CD4-positive, alpha-beta T cell (primary cell): ENCODE measurements at regions not wholly inside any gene's neighbourhood (a gene's known extent, or its start where the extent isn't known, plus 50 kb on each side); places are given as distances from the start of the nearest gene placed in this dataset.

ENCODE experiments used
- ATAC-seq: fragments of 200-7000 bp; cut with Tn5 transposase; one replicate; pipeline ENCODE4 v1.10.0; 2022; ENCODE audit warnings: mild to moderate bottlenecking; ENCODE audit not compliant: poor library complexity
- CTCF ChIA-PET: fragments of 350-600 bp; sonication (Branson Sonifier 250); formaldehyde crosslinking; loops from one replicate; lab custom pipeline; 2021; ENCODE audit warnings: antibody characterized with exemption, inconsistent platforms; lab: Charles Lee
- POLR2A ChIA-PET: fragments of 350-600 bp; sonication (Branson Sonifier 250); formaldehyde crosslinking; loops from one replicate; lab custom pipeline; 2021; ENCODE audit warnings: antibody characterized with exemption, inconsistent platforms; lab: Charles Lee
- DNase-seq, 14 experiments: peaks; one replicate each; pipeline ENCODE4 v3.0.0-alpha.2; 2013 to 2020; ENCODE audit warnings: mixed read lengths in 2 of 14
- H3K27ac ChIP-seq, 2 donors: one replicate each; pipeline versions ENCODE4 v1.5.1 to v1.7.0; 2013; ENCODE audit warnings: low read length in 2 of 2, low read depth in 1 of 2, mild to moderate bottlenecking in 1 of 2
- H3K27me3 ChIP-seq, 2 experiments: 1 replicate in 1 of 2; 2 replicates in 1 of 2; pipeline versions ENCODE4 v1.6.1 to v1.7.0; 2013; ENCODE audit warnings: low read length in 2 of 2, control low read depth in 1 of 2, mild to moderate bottlenecking in 1 of 2, moderate library complexity in 1 of 2; ENCODE audit not compliant: insufficient read depth in 2 of 2, control insufficient read depth in 1 of 2
- H3K36me3 ChIP-seq: one replicate; pipeline ENCODE4 v1.6.1; 2013; ENCODE audit warnings: low read length, control low read depth; ENCODE audit not compliant: insufficient read depth
- H3K4me1 ChIP-seq: one replicate; pipeline ENCODE4 v1.6.1; 2013; ENCODE audit warnings: low read length, control low read depth; ENCODE audit not compliant: insufficient read depth
- H3K4me3 ChIP-seq: one replicate; pipeline ENCODE4 v1.5.1; 2013; ENCODE audit warnings: mild to moderate bottlenecking, low read length, moderate library complexity
- H3K9me3 ChIP-seq, 2 experiments: 1 replicate in 1 of 2; 2 replicates in 1 of 2; pipeline versions ENCODE4 v1.6.1 to v1.7.0; 2013; ENCODE audit warnings: low read length in 2 of 2, mild to moderate bottlenecking in 2 of 2, control low read depth in 1 of 2, moderate library complexity in 1 of 2; ENCODE audit not compliant: control insufficient read depth in 1 of 2, insufficient read depth in 1 of 2
- H3K27ac Mint-ChIP-seq: one replicate; pipeline ENCODE4 v1.8.0; 2020; ENCODE audit warnings: mixed read lengths
- H3K27me3 Mint-ChIP-seq: one replicate; pipeline ENCODE4 v1.8.0; 2021; ENCODE audit warnings: mixed read lengths
- H3K36me3 Mint-ChIP-seq: one replicate; pipeline ENCODE4 v1.8.0; 2021; ENCODE audit warnings: low read depth, mixed read lengths
- H3K4me1 Mint-ChIP-seq: one replicate; pipeline ENCODE4 v1.8.0; 2021; ENCODE audit warnings: low read depth, mixed read lengths
- H3K4me3 Mint-ChIP-seq: one replicate; pipeline ENCODE4 v1.8.0; 2020; ENCODE audit warnings: mild to moderate bottlenecking, mixed read lengths
- H3K9me3 Mint-ChIP-seq: one replicate; pipeline ENCODE4 v1.8.0; 2020; ENCODE audit warnings: mixed read lengths
- intact Hi-C, 2 experiments: fragments of 100-400 bp; cut with DNase I in 1 of 2; cut with micrococcal nuclease in 1 of 2; formaldehyde crosslinking; loops; one replicate each; pipeline versions ENCODE4 v1.15.1 to v1.9.0; 2023 to 2025; cut with DNase I, micrococcal nuclease
- TF ChIP-seq, protein P1 (sequence below): fragments of 200-600 bp; IDR thresholded peaks from one replicate; pipeline ENCODE4 v1.8.0; 2022; ENCODE audit warnings: antibody characterized with exemption, mild to moderate bottlenecking

- no peak overlapping the region for H3K27ac Mint-ChIP-seq
- no peak for DNase-seq
- H3K4me1 ChIP-seq = no peaks in the 10 kb centered on the region
- no peaks in the 10 kb centered on the region for H3K36me3 ChIP-seq
- ATAC-seq = no peak
- no peaks in the 10 kb centered on the region for H3K27me3 ChIP-seq
- H3K27me3 Mint-ChIP-seq = no peaks in the 10 kb centered on the region
- POLR2A ChIA-PET = no interaction called here
- H3K9me3 ChIP-seq = no peaks in the 10 kb centered on the region
- intact Hi-C loops = no loop called here
- H3K9me3 Mint-ChIP-seq = no peaks in the 10 kb centered on the region
- TF ChIP-seq, protein P1, sequence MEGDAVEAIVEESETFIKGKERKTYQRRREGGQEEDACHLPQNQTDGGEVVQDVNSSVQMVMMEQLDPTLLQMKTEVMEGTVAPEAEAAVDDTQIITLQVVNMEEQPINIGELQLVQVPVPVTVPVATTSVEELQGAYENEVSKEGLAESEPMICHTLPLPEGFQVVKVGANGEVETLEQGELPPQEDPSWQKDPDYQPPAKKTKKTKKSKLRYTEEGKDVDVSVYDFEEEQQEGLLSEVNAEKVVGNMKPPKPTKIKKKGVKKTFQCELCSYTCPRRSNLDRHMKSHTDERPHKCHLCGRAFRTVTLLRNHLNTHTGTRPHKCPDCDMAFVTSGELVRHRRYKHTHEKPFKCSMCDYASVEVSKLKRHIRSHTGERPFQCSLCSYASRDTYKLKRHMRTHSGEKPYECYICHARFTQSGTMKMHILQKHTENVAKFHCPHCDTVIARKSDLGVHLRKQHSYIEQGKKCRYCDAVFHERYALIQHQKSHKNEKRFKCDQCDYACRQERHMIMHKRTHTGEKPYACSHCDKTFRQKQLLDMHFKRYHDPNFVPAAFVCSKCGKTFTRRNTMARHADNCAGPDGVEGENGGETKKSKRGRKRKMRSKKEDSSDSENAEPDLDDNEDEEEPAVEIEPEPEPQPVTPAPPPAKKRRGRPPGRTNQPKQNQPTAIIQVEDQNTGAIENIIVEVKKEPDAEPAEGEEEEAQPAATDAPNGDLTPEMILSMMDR = no peak
- H3K4me1 Mint-ChIP-seq = no peaks in the 10 kb centered on the region
- CTCF ChIA-PET = no interaction called here
- H3K27ac ChIP-seq = no peak overlapping the region
- H3K4me3 ChIP-seq = no peak overlapping the region
- no peak overlapping the region for H3K4me3 Mint-ChIP-seq
- H3K36me3 Mint-ChIP-seq = no peaks in the 10 kb centered on the region
These were observed 177.5 kb downstream of the OXSM start for GRCh38 chr3:25967385-25967784.

- Histone ChIP-seq H3K27me3 (no peaks in the 10 kb centered on the region), H3K36me3 (no peaks in the 10 kb centered on the region), H3K27ac (no peak overlapping the region), H3K4me1 (no peaks in the 10 kb centered on the region), H3K4me3 (no peak overlapping the region), H3K9me3 (no peaks in the 10 kb centered on the region)
- ATAC-seq = no peak
- Mint-ChIP-seq H3K9me3 (no peaks in the 10 kb centered on the region), H3K4me1 (no peaks in the 10 kb centered on the region), H3K36me3 (no peaks in the 10 kb centered on the region), H3K4me3 (no peak overlapping the region), H3K27ac (no peak overlapping the region), H3K27me3 (no peaks in the 10 kb centered on the region)
- ChIA-PET POLR2A (no interaction called here), CTCF (no interaction called here)
- intact Hi-C loops = no loop called here
- no peak for DNase-seq
- TF ChIP-seq, protein P1 = no peak
These were observed 181.8 kb downstream of the OXSM start for GRCh38 chr3:25971736-25972135.

GRCh38 chr3:25973122-25973521 is 183.2 kb downstream of the OXSM start:
- ATAC-seq = no peak
- Histone ChIP-seq H3K36me3 (no peaks in the 10 kb centered on the region), H3K9me3 (no peaks in the 10 kb centered on the region), H3K27me3 (no peaks in the 10 kb centered on the region), H3K27ac (no peak overlapping the region), H3K4me1 (no peaks in the 10 kb centered on the region), H3K4me3 (no peak overlapping the region)
- no peaks in the 10 kb centered on the region for H3K27me3 Mint-ChIP-seq
- CTCF ChIA-PET = no interaction called here
- no peak overlapping the region for H3K4me3 Mint-ChIP-seq
- TF ChIP-seq, protein P1 = no peak
- POLR2A ChIA-PET = no interaction called here
- intact Hi-C loops = no loop called here
- no peaks in the 10 kb centered on the region for H3K4me1 Mint-ChIP-seq
- no peaks in the 10 kb centered on the region for H3K9me3 Mint-ChIP-seq
- no peak overlapping the region for H3K27ac Mint-ChIP-seq
- no peaks in the 10 kb centered on the region for H3K36me3 Mint-ChIP-seq
- DNase-seq = no peak
